IPS-20b (cell line): ENCODE measurements at regions not wholly inside any gene's neighbourhood (a gene's known extent, or its start where the extent isn't known, plus 50 kb on each side); places are given as distances from the start of the nearest gene placed in this dataset.

Source experiments
- H3K27ac ChIP-seq: one replicate; pipeline ENCODE4 v1.5.1; 2013; ENCODE audit warnings: low read length
- H3K27me3 ChIP-seq: 2 replicates; pipeline ENCODE4 v1.6.1; 2013; ENCODE audit warnings: mild to moderate bottlenecking, low read length, inconsistent platforms; ENCODE audit not compliant: insufficient read depth
- H3K36me3 ChIP-seq: 2 replicates; pipeline ENCODE4 v1.6.1; 2013; ENCODE audit warnings: low read depth, mild to moderate bottlenecking, inconsistent platforms, low read length, moderate library complexity; ENCODE audit not compliant: insufficient read depth
- H3K4me1 ChIP-seq: 2 replicates; pipeline ENCODE4 v1.6.1; 2013; ENCODE audit warnings: mild to moderate bottlenecking, control low read depth, inconsistent platforms, low read length, moderate library complexity; ENCODE audit not compliant: insufficient read depth
- H3K4me3 ChIP-seq: 2 replicates; pipeline ENCODE4 v1.5.1; 2013; ENCODE audit warnings: mild to moderate bottlenecking, low read length, inconsistent platforms
- H3K9ac ChIP-seq: 2 replicates; pipeline ENCODE4 v1.6.1; 2013; ENCODE audit warnings: low read depth, mild to moderate bottlenecking, inconsistent platforms, low read length, moderate library complexity
- H3K9me3 ChIP-seq: 2 replicates; pipeline ENCODE4 v1.6.1; 2013; ENCODE audit warnings: mild to moderate bottlenecking, low read depth, low read length, inconsistent platforms; ENCODE audit not compliant: insufficient read depth

GRCh38 chr12:66776974-66777373 is 98.1 kb upstream of the GRIP1 start:
- peaks cover 9% of the 10 kb centered on the region; the same call in 1 of the 2 replicates for H3K4me1 ChIP-seq
- H3K27me3 ChIP-seq: no peaks in the 10 kb centered on the region
- H3K9ac ChIP-seq: no peak overlapping the region
- H3K27ac ChIP-seq: no peak overlapping the region
- H3K4me3 ChIP-seq: no peak overlapping the region
- H3K36me3 ChIP-seq: no peaks in the 10 kb centered on the region
- no peaks in the 10 kb centered on the region for H3K9me3 ChIP-seq

- no peak overlapping the region for H3K9ac ChIP-seq
- H3K4me1 ChIP-seq: peaks cover 9% of the 10 kb centered on the region; the same call in 1 of the 2 replicates
- no peaks in the 10 kb centered on the region for H3K36me3 ChIP-seq
- no peak overlapping the region for H3K4me3 ChIP-seq
- H3K9me3 ChIP-seq: no peaks in the 10 kb centered on the region
- no peaks in the 10 kb centered on the region for H3K27me3 ChIP-seq
- H3K27ac ChIP-seq: no peak overlapping the region
Observed at GRCh38 chr12:66779466-66779865, 100.6 kb upstream of the GRIP1 start.

GRCh38 chr12:66786531-66787308 is 107.8 kb upstream of the GRIP1 start:
- H3K4me1 ChIP-seq: no peaks in the 10 kb centered on the region
- H3K4me3 ChIP-seq: no peak overlapping the region
- H3K27ac ChIP-seq: no peak overlapping the region
- no peaks in the 10 kb centered on the region for H3K9me3 ChIP-seq
- no peaks in the 10 kb centered on the region for H3K36me3 ChIP-seq
- no peaks in the 10 kb centered on the region for H3K27me3 ChIP-seq
- no peak overlapping the region for H3K9ac ChIP-seq

- Histone ChIP-seq H3K27ac (no peak overlapping the region), H3K4me3 (no peak overlapping the region), H3K9ac (no peak overlapping the region), H3K27me3 (peaks cover 15% of the 10 kb centered on the region; the same call in 1 of the 2 replicates), H3K36me3 (no peaks in the 10 kb centered on the region), H3K4me1 (peaks cover 23% of the 10 kb centered on the region), H3K9me3 (no peaks in the 10 kb centered on the region)
Observed at GRCh38 chr12:66799551-66799950, 120.7 kb upstream of the GRIP1 start.

- Histone ChIP-seq H3K36me3 (no peaks in the 10 kb centered on the region), H3K27ac (no peak overlapping the region), H3K27me3 (peaks cover 15% of the 10 kb centered on the region; the same call in 1 of the 2 replicates), H3K9ac (no peak overlapping the region), H3K4me1 (peaks cover 27% of the 10 kb centered on the region), H3K9me3 (no peaks in the 10 kb centered on the region), H3K4me3 (no peak overlapping the region)
Observed at GRCh38 chr12:66800046-66800445, 121.2 kb upstream of the GRIP1 start.

GRCh38 chr12:66803930-66804329 is 125.1 kb upstream of the GRIP1 start:
- Histone ChIP-seq H3K27me3 (peaks cover 15% of the 10 kb centered on the region; the same call in 1 of the 2 replicates), H3K4me1 (peaks cover 27% of the 10 kb centered on the region), H3K9ac (no peak overlapping the region; the same call in 1 of the 2 replicates), H3K27ac (no peak overlapping the region), H3K4me3 (peak overlapping the region; percentile 60), H3K36me3 (no peaks in the 10 kb centered on the region), H3K9me3 (no peaks in the 10 kb centered on the region)

- Histone ChIP-seq H3K4me3 (peak overlapping the region; percentile 60; the same call in 1 of the 2 replicates), H3K9ac (no peak overlapping the region), H3K4me1 (peaks cover 23% of the 10 kb centered on the region), H3K36me3 (no peaks in the 10 kb centered on the region), H3K27me3 (peaks cover 15% of the 10 kb centered on the region; the same call in 1 of the 2 replicates), H3K9me3 (no peaks in the 10 kb centered on the region), H3K27ac (no peak overlapping the region)
Observed at GRCh38 chr12:66804563-66804974, 125.7 kb upstream of the GRIP1 start.

- Histone ChIP-seq H3K36me3 (no peaks in the 10 kb centered on the region), H3K27ac (no peak overlapping the region), H3K9ac (no peak overlapping the region), H3K4me1 (peaks cover 10% of the 10 kb centered on the region), H3K27me3 (peaks cover 4% of the 10 kb centered on the region; the same call in 1 of the 2 replicates), H3K9me3 (no peaks in the 10 kb centered on the region), H3K4me3 (no peak overlapping the region)
Observed at GRCh38 chr12:66808606-66809005, 129.7 kb upstream of the GRIP1 start.

GRCh38 chr12:66813137-66813892 is 134.4 kb upstream of the GRIP1 start:
- H3K36me3 ChIP-seq: no peaks in the 10 kb centered on the region
- H3K9me3 ChIP-seq: no peaks in the 10 kb centered on the region
- H3K27me3 ChIP-seq: no peaks in the 10 kb centered on the region

GRCh38 chr12:66819587-66819986 is 140.7 kb upstream of the GRIP1 start:
- Histone ChIP-seq H3K9me3 (no peaks in the 10 kb centered on the region), H3K27me3 (no peaks in the 10 kb centered on the region), H3K27ac (no peak overlapping the region), H3K4me1 (no peaks in the 10 kb centered on the region), H3K36me3 (no peaks in the 10 kb centered on the region), H3K9ac (no peak overlapping the region), H3K4me3 (no peak overlapping the region)

More at GRCh38 chr12:66813137-66813892, 134.4 kb upstream of the GRIP1 start:
- H3K27ac ChIP-seq: no peak overlapping the region
- no peak overlapping the region for H3K9ac ChIP-seq
- H3K4me1 ChIP-seq: no peaks in the 10 kb centered on the region
- no peak overlapping the region for H3K4me3 ChIP-seq

GRCh38 chr12:66822961-66823360 is 144.1 kb upstream of the GRIP1 start:
- no peaks in the 10 kb centered on the region for H3K4me1 ChIP-seq
- H3K27ac ChIP-seq: no peak overlapping the region
- H3K4me3 ChIP-seq: no peak overlapping the region
- H3K9me3 ChIP-seq: no peaks in the 10 kb centered on the region
- no peak overlapping the region for H3K9ac ChIP-seq
- H3K36me3 ChIP-seq: no peaks in the 10 kb centered on the region
- H3K27me3 ChIP-seq: no peaks in the 10 kb centered on the region
